Natural killer cell treated with Interleukin-12 subunit alpha and Interleukin-12 subunit beta and Interleukin-15 and Interleukin-18, amount 100 ng/mL, for 72 hours (primary cell): ENCODE measurements at regions not wholly inside any gene's neighbourhood (a gene's known extent, or its start where the extent isn't known, plus 50 kb on each side); places are given as distances from the start of the nearest gene placed in this dataset.

Experiments
- ATAC-seq, 2 donors: fragments of 150-1000 bp; cut with Tn5 transposase in 1 of 2; sonication (Bioruptor Pico), chemical (Tn5 transposase) in 1 of 2; 2 replicates each; pipeline ENCODE4 v1.10.0; 2021
- DNase-seq: peaks from one replicate; pipeline ENCODE4 v3.0.0; 2022; ENCODE audit warnings: low spot score
- H3K27ac Mint-ChIP-seq, 2 donors: 1 replicate in 1 of 2; 2 replicates in 1 of 2; pipeline ENCODE4 v1.8.0; 2022; ENCODE audit warnings: mixed read lengths in 2 of 2, mild to moderate bottlenecking in 1 of 2, moderate library complexity in 1 of 2
- H3K27me3 Mint-ChIP-seq, 2 donors: 1 replicate in 1 of 2; 2 replicates in 1 of 2; pipeline ENCODE4 v1.8.0; 2022; ENCODE audit warnings: mixed read lengths in 2 of 2
- H3K36me3 Mint-ChIP-seq: one replicate; pipeline ENCODE4 v1.8.0; 2022; ENCODE audit warnings: mixed read lengths
- H3K4me1 Mint-ChIP-seq, 2 donors: 1 replicate in 1 of 2; 2 replicates in 1 of 2; pipeline ENCODE4 v1.8.0; 2022; ENCODE audit warnings: low read depth in 2 of 2, mixed read lengths in 2 of 2, mild to moderate bottlenecking in 1 of 2
- H3K4me3 Mint-ChIP-seq: one replicate; pipeline ENCODE4 v1.8.0; 2022; ENCODE audit warnings: mixed read lengths
- H3K9me3 Mint-ChIP-seq: 2 replicates; pipeline ENCODE4 v1.8.0; 2022; ENCODE audit warnings: mixed read lengths

- no peaks in the 10 kb centered on the region for H3K36me3 Mint-ChIP-seq
- DNase-seq (no peak), ATAC-seq (no peak)
- H3K4me3 Mint-ChIP-seq: no peak overlapping the region
- H3K27me3 Mint-ChIP-seq: no peaks in the 10 kb centered on the region
- peaks cover 6% of the 10 kb centered on the region for H3K9me3 Mint-ChIP-seq
- no peaks in the 10 kb centered on the region for H3K4me1 Mint-ChIP-seq
- no peak overlapping the region for H3K27ac Mint-ChIP-seq
These were observed 319.9 kb upstream of the COBL start for GRCh38 chr7:51636503-51636902.

- no peaks in the 10 kb centered on the region for H3K27me3 Mint-ChIP-seq
- ATAC-seq (no peak), DNase-seq (no peak)
- no peaks in the 10 kb centered on the region for H3K36me3 Mint-ChIP-seq
- H3K4me1 Mint-ChIP-seq: no peaks in the 10 kb centered on the region
- H3K9me3 Mint-ChIP-seq: peaks cover 8% of the 10 kb centered on the region
- H3K27ac Mint-ChIP-seq: no peak overlapping the region
- no peak overlapping the region for H3K4me3 Mint-ChIP-seq
These were observed 319.2 kb upstream of the COBL start for GRCh38 chr7:51635775-51636174.

- H3K4me1 Mint-ChIP-seq: no peaks in the 10 kb centered on the region
- peaks cover 9% of the 10 kb centered on the region for H3K9me3 Mint-ChIP-seq
- ATAC-seq: no peak
- no peak for DNase-seq
- no peaks in the 10 kb centered on the region for H3K36me3 Mint-ChIP-seq
- no peak overlapping the region for H3K4me3 Mint-ChIP-seq
- H3K27me3 Mint-ChIP-seq: no peaks in the 10 kb centered on the region
- H3K27ac Mint-ChIP-seq: no peak overlapping the region
These were observed 317.9 kb upstream of the COBL start for GRCh38 chr7:51634538-51634937.

GRCh38 chr7:51634025-51634424 is 317.4 kb upstream of the COBL start:
- Mint-ChIP-seq H3K36me3 (no peaks in the 10 kb centered on the region), H3K27ac (no peak overlapping the region), H3K9me3 (peaks cover 9% of the 10 kb centered on the region), H3K4me3 (no peak overlapping the region), H3K27me3 (no peaks in the 10 kb centered on the region), H3K4me1 (no peaks in the 10 kb centered on the region)
- ATAC-seq: no peak
- no peak for DNase-seq

- DNase-seq (no peak), ATAC-seq (no peak)
- Mint-ChIP-seq H3K36me3 (no peaks in the 10 kb centered on the region), H3K4me3 (no peak overlapping the region), H3K27me3 (no peaks in the 10 kb centered on the region), H3K27ac (no peak overlapping the region), H3K9me3 (peaks cover 9% of the 10 kb centered on the region), H3K4me1 (no peaks in the 10 kb centered on the region)
These were observed 317.0 kb upstream of the COBL start for GRCh38 chr7:51633596-51633995.

- H3K4me3 Mint-ChIP-seq: no peak overlapping the region
- peaks cover 9% of the 10 kb centered on the region for H3K9me3 Mint-ChIP-seq
- H3K27ac Mint-ChIP-seq: no peak overlapping the region
- H3K27me3 Mint-ChIP-seq: no peaks in the 10 kb centered on the region
- no peaks in the 10 kb centered on the region for H3K36me3 Mint-ChIP-seq
- DNase-seq: no peak
- no peak for ATAC-seq
- no peaks in the 10 kb centered on the region for H3K4me1 Mint-ChIP-seq
These were observed 316.4 kb upstream of the COBL start for GRCh38 chr7:51633006-51633405.

GRCh38 chr7:51630933-51631332 is 314.3 kb upstream of the COBL start:
- Mint-ChIP-seq H3K27me3 (no peaks in the 10 kb centered on the region), H3K9me3 (peaks cover 13% of the 10 kb centered on the region), H3K27ac (no peak overlapping the region), H3K4me1 (no peaks in the 10 kb centered on the region), H3K36me3 (no peaks in the 10 kb centered on the region), H3K4me3 (no peak overlapping the region)
- DNase-seq (no peak), ATAC-seq (no peak)

GRCh38 chr7:51629206-51629605 is 312.6 kb upstream of the COBL start:
- H3K4me3 Mint-ChIP-seq: no peak overlapping the region
- H3K27ac Mint-ChIP-seq: no peak overlapping the region
- no peaks in the 10 kb centered on the region for H3K27me3 Mint-ChIP-seq
- no peaks in the 10 kb centered on the region for H3K36me3 Mint-ChIP-seq
- peaks cover 11% of the 10 kb centered on the region for H3K9me3 Mint-ChIP-seq
- no peak for ATAC-seq
- DNase-seq: no peak
- no peaks in the 10 kb centered on the region for H3K4me1 Mint-ChIP-seq

GRCh38 chr7:51621956-51622355 is 305.3 kb upstream of the COBL start:
- DNase-seq (no peak), ATAC-seq (no peak)
- Mint-ChIP-seq H3K27ac (no peak overlapping the region), H3K4me1 (no peaks in the 10 kb centered on the region), H3K36me3 (no peaks in the 10 kb centered on the region), H3K9me3 (peaks cover 19% of the 10 kb centered on the region), H3K4me3 (no peak overlapping the region), H3K27me3 (no peaks in the 10 kb centered on the region)

GRCh38 chr7:51620706-51621105 is 304.1 kb upstream of the COBL start:
- DNase-seq: no peak
- no peak for ATAC-seq
- H3K9me3 Mint-ChIP-seq: peaks cover 20% of the 10 kb centered on the region
- no peaks in the 10 kb centered on the region for H3K36me3 Mint-ChIP-seq
- no peak overlapping the region for H3K4me3 Mint-ChIP-seq
- no peaks in the 10 kb centered on the region for H3K4me1 Mint-ChIP-seq
- H3K27me3 Mint-ChIP-seq: no peaks in the 10 kb centered on the region
- H3K27ac Mint-ChIP-seq: no peak overlapping the region

- Mint-ChIP-seq H3K36me3 (no peaks in the 10 kb centered on the region), H3K27me3 (no peaks in the 10 kb centered on the region), H3K4me3 (no peak overlapping the region), H3K9me3 (peaks cover 23% of the 10 kb centered on the region), H3K4me1 (no peaks in the 10 kb centered on the region), H3K27ac (no peak overlapping the region)
- no peak for DNase-seq
- no peak for ATAC-seq
These were observed 303.3 kb upstream of the COBL start for GRCh38 chr7:51619880-51620279.

GRCh38 chr7:51617686-51618085 is 301.1 kb upstream of the COBL start:
- Mint-ChIP-seq H3K27ac (no peak overlapping the region), H3K4me1 (no peaks in the 10 kb centered on the region), H3K9me3 (peaks cover 12% of the 10 kb centered on the region), H3K4me3 (no peak overlapping the region), H3K36me3 (no peaks in the 10 kb centered on the region), H3K27me3 (no peaks in the 10 kb centered on the region)
- peak in 1 of 2 donors; percentile 24 for ATAC-seq
- DNase-seq: no peak

- ATAC-seq (no peak), DNase-seq (no peak)
- peaks cover 10% of the 10 kb centered on the region for H3K9me3 Mint-ChIP-seq
- no peaks in the 10 kb centered on the region for H3K27me3 Mint-ChIP-seq
- no peaks in the 10 kb centered on the region for H3K36me3 Mint-ChIP-seq
- H3K4me1 Mint-ChIP-seq: no peaks in the 10 kb centered on the region
- no peak overlapping the region for H3K27ac Mint-ChIP-seq
- no peak overlapping the region for H3K4me3 Mint-ChIP-seq
These were observed 297.3 kb upstream of the COBL start for GRCh38 chr7:51613911-51614357.

GRCh38 chr7:51611937-51612336 is 295.3 kb upstream of the COBL start:
- no peaks in the 10 kb centered on the region for H3K27me3 Mint-ChIP-seq
- H3K4me3 Mint-ChIP-seq: no peak overlapping the region

GRCh38 chr7:51607447-51607846 is 290.8 kb upstream of the COBL start:
- peaks cover 6% of the 10 kb centered on the region for H3K36me3 Mint-ChIP-seq
- H3K27ac Mint-ChIP-seq: no peak overlapping the region
- H3K4me3 Mint-ChIP-seq: no peak overlapping the region
- DNase-seq (no peak), ATAC-seq (no peak)
- H3K4me1 Mint-ChIP-seq: no peaks in the 10 kb centered on the region
- peaks cover 4% of the 10 kb centered on the region for H3K9me3 Mint-ChIP-seq
- H3K27me3 Mint-ChIP-seq: no peaks in the 10 kb centered on the region

More at GRCh38 chr7:51611937-51612336, 295.3 kb upstream of the COBL start:
- H3K9me3 Mint-ChIP-seq: peaks cover 10% of the 10 kb centered on the region
- no peaks in the 10 kb centered on the region for H3K4me1 Mint-ChIP-seq
- ATAC-seq: no peak
- H3K36me3 Mint-ChIP-seq: peaks cover 4% of the 10 kb centered on the region
- H3K27ac Mint-ChIP-seq: no peak overlapping the region
- no peak for DNase-seq
